ENCODE measurements at regions not wholly inside any gene's neighbourhood (a gene's known extent, or its start where the extent isn't known, plus 50 kb on each side); places are given as distances from the start of the nearest gene placed in this dataset.

DNA sequence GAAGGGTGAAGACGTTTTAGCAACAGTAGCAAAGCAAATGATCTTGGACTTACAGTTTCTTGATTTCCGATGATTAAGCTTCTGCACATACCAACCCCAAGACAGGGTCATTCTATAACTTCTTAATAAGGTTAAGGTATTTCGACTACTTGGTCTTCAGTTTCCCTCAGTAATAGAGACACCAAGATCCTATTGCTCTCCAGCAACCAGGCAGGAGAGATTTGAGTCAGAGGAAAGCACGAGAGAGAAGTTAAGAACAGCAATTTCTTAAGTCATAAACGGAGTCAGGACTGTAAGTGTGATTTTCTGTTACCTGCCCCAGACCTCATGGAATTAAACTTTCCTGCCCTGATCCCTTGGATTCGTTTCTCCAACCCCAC, 215.6 kb downstream of the TTC8 start:
- Histone ChIP-seq H3K4ac (ENCODE audit: low read depth, low read length) (peak overlapping the region; percentile 70; the same call in 1 of the 2 replicates), H2BK120ac (ENCODE audit: low read depth, low read length) (peak overlapping the region; percentile 69), H2AK5ac (ENCODE audit: low read depth, low read length) (no peak overlapping the region), H3K23ac (ENCODE audit: low read depth, low read length) (no peak overlapping the region), H3K56ac (ENCODE audit: extremely low read depth, insufficient read depth, low read length) (0 out of 2 replicates have a peak overlapping the region, but pooled peaks have one; percentile 44), H2BK20ac (ENCODE audit: low read depth, low read length) (peak overlapping the region; percentile 88), H3K9ac (ENCODE audit: low read depth, low read length) (no peak overlapping the region), H4K5ac (ENCODE audit: low read depth, low read length) (no peak overlapping the region), H3K36me3 (ENCODE audit: control insufficient read depth, insufficient read depth, low read length) (no peaks in the 10 kb centered on the region), H4K91ac (ENCODE audit: insufficient read depth, low read depth, low read length) (0 out of 2 replicates have a peak overlapping the region, but pooled peaks have one; percentile 50), H2BK15ac (ENCODE audit: low read depth, low read length) (peak overlapping the region; percentile 62; the same call in 1 of the 3 replicates), H3K79me1 (ENCODE audit: low read depth in 1 of 2, low read length in 2 of 2) (0 out of 4 replicates have a peak, but pooled peaks cover 0 to 3% of the 10 kb centered on the region in 2 experiments), H3K14ac (replicated peaks; ENCODE audit: low read depth, low read length) (peak overlapping the region; percentile 47; the same call in 1 of the 2 replicates), H3K9me1 (ENCODE audit: insufficient read depth, low read length) (no peaks in the 10 kb centered on the region; the same call in 1 of the 2 replicates), H3K4me1 (ENCODE audit: control insufficient read depth, insufficient read depth, low read length) (peaks cover 3% of the 10 kb centered on the region; the same call in 1 of the 2 replicates), H3K4me2 (ENCODE audit: low read depth, low read length) (peak overlapping the region; percentile 17; the same call in 1 of the 2 replicates), H3K9me3 (ENCODE audit: control insufficient read depth, insufficient read depth, low read length) (peaks cover 2% of the 10 kb centered on the region; the same call in 1 of the 2 replicates), H2AK9ac (replicated peaks; ENCODE audit: low read depth, low read length, poor library complexity) (peak overlapping the region; percentile 62), H3K27me3 (ENCODE audit: control insufficient read depth, insufficient read depth, low read length) (no peaks in the 10 kb centered on the region), H3K18ac (ENCODE audit: low read depth, low read length) (peak overlapping the region; percentile 10; the same call in 1 of the 2 replicates), H3K4me3 (ENCODE audit: insufficient read depth, low read depth, low read length) (no peak overlapping the region), H2AFZ (replicated peaks; ENCODE audit: low read length, poor library complexity) (peak overlapping the region; percentile 88), H4K8ac (ENCODE audit: low read depth in 2 of 2, low read length in 2 of 2) (peak overlapping the region; percentile 24 to 58; a peak in 2 of 4 replicates), H2BK5ac (ENCODE audit: low read depth, low read length, poor library complexity, severe bottlenecking) (peak overlapping the region; percentile 27), H4K20me1 (ENCODE audit: insufficient read depth, low read length) (no peaks in the 10 kb centered on the region), H3K27ac (ENCODE audit: insufficient read depth, low read length) (no peak overlapping the region)
- no peak for ATAC-seq (ENCODE audit: low read depth)
- no TSS peak for BruUV-seq (replicated peaks)
- DNase-seq, result no peak
- WGBS, 2 experiments (ENCODE audit: extremely low coverage in 2 of 2, insufficient read length in 1 of 2), result no CpG with 5 or more reads among the region's 6 CpGs
- in situ Hi-C loops (cut with MboI; ENCODE audit: low sequenced_read_pairs), result loop anchor here (5.0 to 25.0 kb wide), 4 partner anchors 372 to 875 kb away; no protein-coding TSS in a partner anchor
- dilution Hi-C loops (cut with HindIII; ENCODE audit: low sequenced_read_pairs, unreplicated experiment), result no loop called here
- ChIA-PET POLR2A (ENCODE audit: unreplicated experiment) (no interaction called here), CTCF (interaction anchor here (0.7 to 1.0 kb wide), 2 partner anchors 19 to 896 kb away, joined by 3 read pairs; no protein-coding TSS in a partner anchor)
- intact Hi-C loops (cut with micrococcal nuclease), result loop anchor here (1.0 to 10.0 kb wide), 11 partner anchors 137 to 914 kb away; partner anchors contain the start of genes EFCAB11 and FOXN3
- TF ChIP-seq FOS (IDR thresholded peaks at IDR 0.05; ENCODE audit: low read depth, low read length), result no peak
- TF ChIP-seq NFE2L2 (IDR thresholded peaks at IDR 0.05; ENCODE audit: low read depth, low read length), result no peak
- no peak for TF ChIP-seq RFX5 (IDR thresholded peaks at IDR 0.05; ENCODE audit: low read depth, low read length)
- no peak for TF ChIP-seq CEBPB (IDR thresholded peaks at IDR 0.05; ENCODE audit: low read depth, low read length)
- no peak for TF ChIP-seq MAZ (IDR thresholded peaks at IDR 0.05; ENCODE audit: borderline replicate concordance, low read depth, low read length)
- TF ChIP-seq SMC3 (IDR thresholded peaks at IDR 0.05; ENCODE audit: low read depth, low read length), result no peak
- no peak for TF ChIP-seq CHD1 (IDR thresholded peaks at IDR 0.05; ENCODE audit: low read depth, low read length)
- TF ChIP-seq, protein P1, sequence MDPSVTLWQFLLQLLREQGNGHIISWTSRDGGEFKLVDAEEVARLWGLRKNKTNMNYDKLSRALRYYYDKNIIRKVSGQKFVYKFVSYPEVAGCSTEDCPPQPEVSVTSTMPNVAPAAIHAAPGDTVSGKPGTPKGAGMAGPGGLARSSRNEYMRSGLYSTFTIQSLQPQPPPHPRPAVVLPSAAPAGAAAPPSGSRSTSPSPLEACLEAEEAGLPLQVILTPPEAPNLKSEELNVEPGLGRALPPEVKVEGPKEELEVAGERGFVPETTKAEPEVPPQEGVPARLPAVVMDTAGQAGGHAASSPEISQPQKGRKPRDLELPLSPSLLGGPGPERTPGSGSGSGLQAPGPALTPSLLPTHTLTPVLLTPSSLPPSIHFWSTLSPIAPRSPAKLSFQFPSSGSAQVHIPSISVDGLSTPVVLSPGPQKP (IDR thresholded peaks at IDR 0.05; ENCODE audit: borderline replicate concordance, low read depth, low read length), result no peak
- TF ChIP-seq RCOR1 (IDR thresholded peaks at IDR 0.05; ENCODE audit: insufficient replicate concordance, low read length), result no peak
- TF ChIP-seq, protein P2, sequence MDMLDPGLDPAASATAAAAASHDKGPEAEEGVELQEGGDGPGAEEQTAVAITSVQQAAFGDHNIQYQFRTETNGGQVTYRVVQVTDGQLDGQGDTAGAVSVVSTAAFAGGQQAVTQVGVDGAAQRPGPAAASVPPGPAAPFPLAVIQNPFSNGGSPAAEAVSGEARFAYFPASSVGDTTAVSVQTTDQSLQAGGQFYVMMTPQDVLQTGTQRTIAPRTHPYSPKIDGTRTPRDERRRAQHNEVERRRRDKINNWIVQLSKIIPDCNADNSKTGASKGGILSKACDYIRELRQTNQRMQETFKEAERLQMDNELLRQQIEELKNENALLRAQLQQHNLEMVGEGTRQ (IDR thresholded peaks at IDR 0.05; ENCODE audit: low read depth, low read length), result no peak
- TF ChIP-seq POLR2A (IDR thresholded peaks at IDR 0.05; ENCODE audit: low read depth, low read length), result no peak
- TF ChIP-seq, protein P3, sequence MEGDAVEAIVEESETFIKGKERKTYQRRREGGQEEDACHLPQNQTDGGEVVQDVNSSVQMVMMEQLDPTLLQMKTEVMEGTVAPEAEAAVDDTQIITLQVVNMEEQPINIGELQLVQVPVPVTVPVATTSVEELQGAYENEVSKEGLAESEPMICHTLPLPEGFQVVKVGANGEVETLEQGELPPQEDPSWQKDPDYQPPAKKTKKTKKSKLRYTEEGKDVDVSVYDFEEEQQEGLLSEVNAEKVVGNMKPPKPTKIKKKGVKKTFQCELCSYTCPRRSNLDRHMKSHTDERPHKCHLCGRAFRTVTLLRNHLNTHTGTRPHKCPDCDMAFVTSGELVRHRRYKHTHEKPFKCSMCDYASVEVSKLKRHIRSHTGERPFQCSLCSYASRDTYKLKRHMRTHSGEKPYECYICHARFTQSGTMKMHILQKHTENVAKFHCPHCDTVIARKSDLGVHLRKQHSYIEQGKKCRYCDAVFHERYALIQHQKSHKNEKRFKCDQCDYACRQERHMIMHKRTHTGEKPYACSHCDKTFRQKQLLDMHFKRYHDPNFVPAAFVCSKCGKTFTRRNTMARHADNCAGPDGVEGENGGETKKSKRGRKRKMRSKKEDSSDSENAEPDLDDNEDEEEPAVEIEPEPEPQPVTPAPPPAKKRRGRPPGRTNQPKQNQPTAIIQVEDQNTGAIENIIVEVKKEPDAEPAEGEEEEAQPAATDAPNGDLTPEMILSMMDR (conservative IDR thresholded peaks at IDR 0.05; ENCODE audit: low read depth, low read length), result no peak
- no peak for TF ChIP-seq MAFK (IDR thresholded peaks at IDR 0.05; ENCODE audit: low read depth, low read length)
- no peak for TF ChIP-seq RAD21 (IDR thresholded peaks at IDR 0.05; ENCODE audit: low read length)
- no peak for TF ChIP-seq MXI1 (IDR thresholded peaks at IDR 0.05; ENCODE audit: borderline replicate concordance, low read depth, low read length)
- TF ChIP-seq BHLHE40 (IDR thresholded peaks at IDR 0.05; ENCODE audit: low read depth, low read length), result no peak

All from IMR-90 (cell line).